ENCODE measurements at regions not wholly inside any gene's neighbourhood (a gene's known extent, or its start where the extent isn't known, plus 50 kb on each side); places are given as distances from the start of the nearest gene placed in this dataset.

- DNase-seq (ENCODE audit: low spot score) = no peak
Measured at GRCh38 chr11:130776061-130776419, 140.2 kb downstream of the SNX19 start.

- no peak for DNase-seq (ENCODE audit: low spot score)
Measured at GRCh38 chr11:130778026-130778425, 138.3 kb downstream of the SNX19 start.

GRCh38 chr11:130778705-130779104 lies 137.6 kb downstream of the SNX19 start:
- DNase-seq (ENCODE audit: low spot score) = no peak

- DNase-seq (ENCODE audit: low spot score) = no peak
Measured at GRCh38 chr11:130779267-130779666, 137.0 kb downstream of the SNX19 start.

GRCh38 chr11:130779943-130780342 lies 136.3 kb downstream of the SNX19 start:
- no peak for DNase-seq (ENCODE audit: low spot score)

GRCh38 chr11:130780437-130780836 lies 135.8 kb downstream of the SNX19 start:
- no peak for DNase-seq (ENCODE audit: low spot score)

GRCh38 chr11:130781931-130782330 lies 134.3 kb downstream of the SNX19 start:
- no peak for DNase-seq (ENCODE audit: low spot score)

- no peak for DNase-seq (ENCODE audit: low spot score)
Measured at GRCh38 chr11:130782361-130783222, 133.7 kb downstream of the SNX19 start.

GRCh38 chr11:130783323-130783722 lies 133.0 kb downstream of the SNX19 start:
- DNase-seq (ENCODE audit: low spot score) = no peak

GRCh38 chr11:130785380-130786116 lies 130.7 kb downstream of the SNX19 start:
- no peak for DNase-seq (ENCODE audit: low spot score)

- no peak for DNase-seq (ENCODE audit: low spot score)
Measured at GRCh38 chr11:130786586-130786985, 129.7 kb downstream of the SNX19 start.

- no peak for DNase-seq (ENCODE audit: low spot score)
Measured at GRCh38 chr11:130787092-130787616, 129.1 kb downstream of the SNX19 start.

- no peak for DNase-seq (ENCODE audit: low spot score)
Measured at GRCh38 chr11:130787973-130788570, 128.2 kb downstream of the SNX19 start.

- no peak for DNase-seq (ENCODE audit: low spot score)
Measured at GRCh38 chr11:130789056-130789640, 127.1 kb downstream of the SNX19 start.

- DNase-seq (ENCODE audit: low spot score) = no peak
Measured at GRCh38 chr11:130790689-130791088, 125.6 kb downstream of the SNX19 start.

GRCh38 chr11:130792772-130793171 lies 123.5 kb downstream of the SNX19 start:
- no peak for DNase-seq (ENCODE audit: low spot score)

- no peak for DNase-seq (ENCODE audit: low spot score)
Measured at GRCh38 chr11:130796828-130797227, 119.5 kb downstream of the SNX19 start.

- DNase-seq (ENCODE audit: low spot score) = no peak
Measured at GRCh38 chr11:130798280-130798679, 118.0 kb downstream of the SNX19 start.

GRCh38 chr11:130798801-130799200 lies 117.5 kb downstream of the SNX19 start:
- no peak for DNase-seq (ENCODE audit: low spot score)

- no peak for DNase-seq (ENCODE audit: low spot score)
Measured at GRCh38 chr11:130801333-130802122, 114.8 kb downstream of the SNX19 start.

- DNase-seq (ENCODE audit: low spot score) = no peak
Measured at GRCh38 chr11:130802567-130802966, 113.7 kb downstream of the SNX19 start.

All from D341Med (cell line).